ENCODE measurements at regions not wholly inside any gene's neighbourhood (a gene's known extent, or its start where the extent isn't known, plus 50 kb on each side); places are given as distances from the start of the nearest gene placed in this dataset.

DNA sequence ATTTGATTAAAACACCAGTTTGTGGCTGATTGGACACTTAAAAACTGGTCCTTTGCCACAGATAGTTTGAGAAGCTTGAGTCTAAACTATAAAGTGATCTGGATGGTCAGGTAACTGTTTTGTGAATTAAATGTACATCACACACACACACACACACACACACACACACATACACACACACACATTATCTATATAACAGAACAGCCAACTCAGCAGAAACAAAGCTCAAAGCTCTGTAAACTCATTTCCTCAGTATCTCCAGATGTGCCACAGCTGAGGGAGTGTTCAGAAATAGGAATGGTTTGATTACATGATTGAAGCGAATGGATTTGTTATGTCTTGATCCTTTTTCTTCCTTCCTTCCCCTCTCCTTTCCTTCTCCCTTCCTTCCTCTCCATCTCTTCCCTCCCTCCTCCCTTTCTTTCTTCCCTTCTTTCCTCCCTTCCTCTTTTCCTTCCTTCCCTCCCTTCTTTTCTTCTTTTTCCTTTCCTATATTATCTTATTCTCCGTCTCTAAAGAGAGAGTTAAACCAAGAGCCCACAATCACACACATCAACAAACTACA lies 100.3 kb downstream of the LLPH start:
- TF ChIP-seq EZH2phosphoT487 (IDR thresholded peaks at IDR 0.05; ENCODE audit: unreplicated experiment), result no peak
- TF ChIP-seq, protein P1, sequence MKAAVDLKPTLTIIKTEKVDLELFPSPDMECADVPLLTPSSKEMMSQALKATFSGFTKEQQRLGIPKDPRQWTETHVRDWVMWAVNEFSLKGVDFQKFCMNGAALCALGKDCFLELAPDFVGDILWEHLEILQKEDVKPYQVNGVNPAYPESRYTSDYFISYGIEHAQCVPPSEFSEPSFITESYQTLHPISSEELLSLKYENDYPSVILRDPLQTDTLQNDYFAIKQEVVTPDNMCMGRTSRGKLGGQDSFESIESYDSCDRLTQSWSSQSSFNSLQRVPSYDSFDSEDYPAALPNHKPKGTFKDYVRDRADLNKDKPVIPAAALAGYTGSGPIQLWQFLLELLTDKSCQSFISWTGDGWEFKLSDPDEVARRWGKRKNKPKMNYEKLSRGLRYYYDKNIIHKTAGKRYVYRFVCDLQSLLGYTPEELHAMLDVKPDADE (IDR thresholded peaks at IDR 0.05), result no peak
- TF ChIP-seq ZNF114 (CRISPR knock-in tag; IDR thresholded peaks at IDR 0.05), result no peak
- no peaks in the 10 kb centered on the region for H3K36me3 Mint-ChIP-seq (ENCODE audit: low read depth)
- H3F3A ChIP-seq (replicated peaks; ENCODE audit: low read depth), result no peaks in the 10 kb centered on the region
- H3K4me3 ChIP-seq, result no peak overlapping the region
- peaks cover 2% of the 10 kb centered on the region for H3K27me3 Mint-ChIP-seq (ENCODE audit: insufficient read depth, low read depth, poor library complexity)
- H3K9me3 Mint-ChIP-seq, result no peaks in the 10 kb centered on the region
- H3K36me3 ChIP-seq (ENCODE audit: insufficient read depth), result no peaks in the 10 kb centered on the region
- H3K4me1 Mint-ChIP-seq, result peaks cover 3% of the 10 kb centered on the region; the same call in 1 of the 3 replicates
- no peaks in the 10 kb centered on the region for H3K27me3 ChIP-seq (ENCODE audit: insufficient read depth)
- DNase-seq (ENCODE audit: low spot score) (no peak), ATAC-seq (no peak)
- no peaks in the 10 kb centered on the region for H3K9me2 ChIP-seq (ENCODE audit: insufficient read depth)
- peak overlapping the region; percentile 67; the same call in 1 of the 2 replicates for H2AFZ ChIP-seq
- H4K20me1 ChIP-seq (replicated peaks; ENCODE audit: insufficient read depth), result no peaks in the 10 kb centered on the region
- H3K4me1 ChIP-seq (ENCODE audit: insufficient read depth), result no peaks in the 10 kb centered on the region
- no peak overlapping the region for H3K27ac ChIP-seq (ENCODE audit: low read depth)
- H3K27ac Mint-ChIP-seq, result no peak overlapping the region
- H3K79me2 ChIP-seq (replicated peaks; ENCODE audit: insufficient read depth), result no peaks in the 10 kb centered on the region
- H3K4me2 ChIP-seq, result no peak overlapping the region
- no peak overlapping the region for H3K4me3 Mint-ChIP-seq

DNA sequence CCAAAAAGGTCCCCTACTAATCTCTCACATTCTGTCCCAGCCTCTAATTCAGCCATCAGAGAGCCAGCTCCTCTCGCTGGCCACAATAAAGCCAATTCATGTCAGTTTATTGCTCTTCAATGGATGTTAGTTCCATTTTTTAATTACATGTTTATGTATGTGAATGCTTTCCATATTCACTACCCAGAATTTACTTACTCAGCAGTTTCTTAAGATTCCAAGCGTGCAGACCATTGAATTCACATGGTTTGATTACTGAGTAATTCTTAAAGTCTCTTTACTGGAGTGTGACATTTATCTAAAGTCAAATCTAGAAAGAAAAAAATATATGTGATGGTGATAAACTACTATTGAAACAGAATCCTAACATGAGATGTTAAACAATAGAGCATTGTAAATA lies 102.2 kb downstream of the LLPH start:
- no peak overlapping the region for H3K27ac Mint-ChIP-seq
- ATAC-seq (no peak), DNase-seq (ENCODE audit: low spot score) (no peak)
- H3K9me2 ChIP-seq (ENCODE audit: insufficient read depth), result no peaks in the 10 kb centered on the region
- H3K4me1 ChIP-seq (ENCODE audit: insufficient read depth), result no peaks in the 10 kb centered on the region
- H3K4me3 ChIP-seq, result no peak overlapping the region
- no peaks in the 10 kb centered on the region for H3K79me2 ChIP-seq (replicated peaks; ENCODE audit: insufficient read depth)
- no peak overlapping the region for H3K27ac ChIP-seq (ENCODE audit: low read depth)
- H3K4me3 Mint-ChIP-seq, result no peak overlapping the region
- H3F3A ChIP-seq (replicated peaks; ENCODE audit: low read depth), result no peaks in the 10 kb centered on the region
- no peaks in the 10 kb centered on the region for H3K27me3 Mint-ChIP-seq (ENCODE audit: insufficient read depth, low read depth, poor library complexity)
- H4K20me1 ChIP-seq (replicated peaks; ENCODE audit: insufficient read depth), result no peaks in the 10 kb centered on the region
- TF ChIP-seq EZH2phosphoT487 (IDR thresholded peaks at IDR 0.05; ENCODE audit: unreplicated experiment), result no peak
- no peak for TF ChIP-seq JUNB (IDR thresholded peaks at IDR 0.05; ENCODE audit: unreplicated experiment)
- TF ChIP-seq NANOG (IDR thresholded peaks at IDR 0.05; ENCODE audit: borderline replicate concordance), result no peak
- no peak for TF ChIP-seq POLR2AphosphoS5 (IDR thresholded peaks at IDR 0.05; ENCODE audit: low read depth)
- TF ChIP-seq, protein P2, sequence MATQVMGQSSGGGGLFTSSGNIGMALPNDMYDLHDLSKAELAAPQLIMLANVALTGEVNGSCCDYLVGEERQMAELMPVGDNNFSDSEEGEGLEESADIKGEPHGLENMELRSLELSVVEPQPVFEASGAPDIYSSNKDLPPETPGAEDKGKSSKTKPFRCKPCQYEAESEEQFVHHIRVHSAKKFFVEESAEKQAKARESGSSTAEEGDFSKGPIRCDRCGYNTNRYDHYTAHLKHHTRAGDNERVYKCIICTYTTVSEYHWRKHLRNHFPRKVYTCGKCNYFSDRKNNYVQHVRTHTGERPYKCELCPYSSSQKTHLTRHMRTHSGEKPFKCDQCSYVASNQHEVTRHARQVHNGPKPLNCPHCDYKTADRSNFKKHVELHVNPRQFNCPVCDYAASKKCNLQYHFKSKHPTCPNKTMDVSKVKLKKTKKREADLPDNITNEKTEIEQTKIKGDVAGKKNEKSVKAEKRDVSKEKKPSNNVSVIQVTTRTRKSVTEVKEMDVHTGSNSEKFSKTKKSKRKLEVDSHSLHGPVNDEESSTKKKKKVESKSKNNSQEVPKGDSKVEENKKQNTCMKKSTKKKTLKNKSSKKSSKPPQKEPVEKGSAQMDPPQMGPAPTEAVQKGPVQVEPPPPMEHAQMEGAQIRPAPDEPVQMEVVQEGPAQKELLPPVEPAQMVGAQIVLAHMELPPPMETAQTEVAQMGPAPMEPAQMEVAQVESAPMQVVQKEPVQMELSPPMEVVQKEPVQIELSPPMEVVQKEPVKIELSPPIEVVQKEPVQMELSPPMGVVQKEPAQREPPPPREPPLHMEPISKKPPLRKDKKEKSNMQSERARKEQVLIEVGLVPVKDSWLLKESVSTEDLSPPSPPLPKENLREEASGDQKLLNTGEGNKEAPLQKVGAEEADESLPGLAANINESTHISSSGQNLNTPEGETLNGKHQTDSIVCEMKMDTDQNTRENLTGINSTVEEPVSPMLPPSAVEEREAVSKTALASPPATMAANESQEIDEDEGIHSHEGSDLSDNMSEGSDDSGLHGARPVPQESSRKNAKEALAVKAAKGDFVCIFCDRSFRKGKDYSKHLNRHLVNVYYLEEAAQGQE (IDR thresholded peaks at IDR 0.05; ENCODE audit: unreplicated experiment), result no peak
- TF ChIP-seq EZH2 (IDR thresholded peaks at IDR 0.05; ENCODE audit: low read depth, unreplicated experiment), result no peak
- TF ChIP-seq STAT1 (IDR thresholded peaks at IDR 0.05; ENCODE audit: unreplicated experiment), result no peak
- TF ChIP-seq, protein P3, sequence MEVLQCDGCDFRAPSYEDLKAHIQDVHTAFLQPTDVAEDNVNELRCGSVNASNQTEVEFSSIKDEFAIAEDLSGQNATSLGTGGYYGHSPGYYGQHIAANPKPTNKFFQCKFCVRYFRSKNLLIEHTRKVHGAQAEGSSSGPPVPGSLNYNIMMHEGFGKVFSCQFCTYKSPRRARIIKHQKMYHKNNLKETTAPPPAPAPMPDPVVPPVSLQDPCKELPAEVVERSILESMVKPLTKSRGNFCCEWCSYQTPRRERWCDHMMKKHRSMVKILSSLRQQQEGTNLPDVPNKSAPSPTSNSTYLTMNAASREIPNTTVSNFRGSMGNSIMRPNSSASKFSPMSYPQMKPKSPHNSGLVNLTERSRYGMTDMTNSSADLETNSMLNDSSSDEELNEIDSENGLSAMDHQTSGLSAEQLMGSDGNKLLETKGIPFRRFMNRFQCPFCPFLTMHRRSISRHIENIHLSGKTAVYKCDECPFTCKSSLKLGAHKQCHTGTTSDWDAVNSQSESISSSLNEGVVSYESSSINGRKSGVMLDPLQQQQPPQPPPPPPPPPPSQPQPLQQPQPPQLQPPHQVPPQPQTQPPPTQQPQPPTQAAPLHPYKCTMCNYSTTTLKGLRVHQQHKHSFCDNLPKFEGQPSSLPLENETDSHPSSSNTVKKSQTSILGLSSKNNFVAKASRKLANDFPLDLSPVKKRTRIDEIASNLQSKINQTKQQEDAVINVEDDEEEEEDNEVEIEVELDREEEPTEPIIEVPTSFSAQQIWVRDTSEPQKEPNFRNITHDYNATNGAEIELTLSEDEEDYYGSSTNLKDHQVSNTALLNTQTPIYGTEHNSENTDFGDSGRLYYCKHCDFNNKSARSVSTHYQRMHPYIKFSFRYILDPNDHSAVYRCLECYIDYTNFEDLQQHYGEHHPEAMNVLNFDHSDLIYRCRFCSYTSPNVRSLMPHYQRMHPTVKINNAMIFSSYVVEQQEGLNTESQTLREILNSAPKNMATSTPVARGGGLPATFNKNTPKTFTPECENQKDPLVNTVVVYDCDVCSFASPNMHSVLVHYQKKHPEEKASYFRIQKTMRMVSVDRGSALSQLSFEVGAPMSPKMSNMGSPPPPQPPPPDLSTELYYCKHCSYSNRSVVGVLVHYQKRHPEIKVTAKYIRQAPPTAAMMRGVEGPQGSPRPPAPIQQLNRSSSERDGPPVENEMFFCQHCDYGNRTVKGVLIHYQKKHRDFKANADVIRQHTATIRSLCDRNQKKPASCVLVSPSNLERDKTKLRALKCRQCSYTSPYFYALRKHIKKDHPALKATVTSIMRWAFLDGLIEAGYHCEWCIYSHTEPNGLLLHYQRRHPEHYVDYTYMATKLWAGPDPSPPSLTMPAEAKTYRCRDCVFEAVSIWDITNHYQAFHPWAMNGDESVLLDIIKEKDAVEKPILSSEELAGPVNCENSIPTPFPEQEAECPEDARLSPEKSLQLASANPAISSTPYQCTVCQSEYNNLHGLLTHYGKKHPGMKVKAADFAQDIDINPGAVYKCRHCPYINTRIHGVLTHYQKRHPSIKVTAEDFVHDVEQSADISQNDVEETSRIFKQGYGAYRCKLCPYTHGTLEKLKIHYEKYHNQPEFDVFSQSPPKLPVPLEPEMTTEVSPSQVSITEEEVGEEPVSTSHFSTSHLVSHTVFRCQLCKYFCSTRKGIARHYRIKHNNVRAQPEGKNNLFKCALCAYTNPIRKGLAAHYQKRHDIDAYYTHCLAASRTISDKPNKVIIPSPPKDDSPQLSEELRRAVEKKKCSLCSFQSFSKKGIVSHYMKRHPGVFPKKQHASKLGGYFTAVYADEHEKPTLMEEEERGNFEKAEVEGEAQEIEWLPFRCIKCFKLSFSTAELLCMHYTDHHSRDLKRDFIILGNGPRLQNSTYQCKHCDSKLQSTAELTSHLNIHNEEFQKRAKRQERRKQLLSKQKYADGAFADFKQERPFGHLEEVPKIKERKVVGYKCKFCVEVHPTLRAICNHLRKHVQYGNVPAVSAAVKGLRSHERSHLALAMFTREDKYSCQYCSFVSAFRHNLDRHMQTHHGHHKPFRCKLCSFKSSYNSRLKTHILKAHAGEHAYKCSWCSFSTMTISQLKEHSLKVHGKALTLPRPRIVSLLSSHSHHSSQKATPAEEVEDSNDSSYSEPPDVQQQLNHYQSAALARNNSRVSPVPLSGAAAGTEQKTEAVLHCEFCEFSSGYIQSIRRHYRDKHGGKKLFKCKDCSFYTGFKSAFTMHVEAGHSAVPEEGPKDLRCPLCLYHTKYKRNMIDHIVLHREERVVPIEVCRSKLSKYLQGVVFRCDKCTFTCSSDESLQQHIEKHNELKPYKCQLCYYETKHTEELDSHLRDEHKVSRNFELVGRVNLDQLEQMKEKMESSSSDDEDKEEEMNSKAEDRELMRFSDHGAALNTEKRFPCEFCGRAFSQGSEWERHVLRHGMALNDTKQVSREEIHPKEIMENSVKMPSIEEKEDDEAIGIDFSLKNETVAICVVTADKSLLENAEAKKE (CRISPR knock-in tag; IDR thresholded peaks at IDR 0.05), result no peak
- TF ChIP-seq CREB1 (CRISPR knock-in tag; IDR thresholded peaks at IDR 0.05; ENCODE audit: low read depth), result no peak
- H3K36me3 Mint-ChIP-seq (ENCODE audit: low read depth), result no peaks in the 10 kb centered on the region
- H3K27me3 ChIP-seq (ENCODE audit: insufficient read depth), result no peaks in the 10 kb centered on the region
- no peaks in the 10 kb centered on the region for H3K9me3 Mint-ChIP-seq
- H3K4me2 ChIP-seq, result no peak overlapping the region
- H3K4me1 Mint-ChIP-seq, result peaks cover 3% of the 10 kb centered on the region; the same call in 1 of the 3 replicates
- no peaks in the 10 kb centered on the region for H3K36me3 ChIP-seq (ENCODE audit: insufficient read depth)
- H2AFZ ChIP-seq, result no peak overlapping the region

Data from GM23338 (cell line).